Fibroblast of upper back skin (primary cell): ENCODE measurements at regions not wholly inside any gene's neighbourhood (a gene's known extent, or its start where the extent isn't known, plus 50 kb on each side); places are given as distances from the start of the nearest gene placed in this dataset.

Experiments
- DNase-seq: peaks from one replicate; pipeline ENCODE4 v3.0.0-alpha.2; 2013

GRCh38 chrX:141641138-141641537 lies 51.6 kb downstream of the SPANXA2 start:
- no peak for DNase-seq

- DNase-seq = peak; percentile 31
These were observed 53.5 kb downstream of the SPANXA2 start for GRCh38 chrX:141642979-141643378.
